ENCODE measurements at regions not wholly inside any gene's neighbourhood (a gene's known extent, or its start where the extent isn't known, plus 50 kb on each side); places are given as distances from the start of the nearest gene placed in this dataset.
"Not testable (repeated sequence)": the region's sequence is repeated elsewhere in the genome, so short reads cannot be mapped to it uniquely, and the experiment has no call there.

DNA sequence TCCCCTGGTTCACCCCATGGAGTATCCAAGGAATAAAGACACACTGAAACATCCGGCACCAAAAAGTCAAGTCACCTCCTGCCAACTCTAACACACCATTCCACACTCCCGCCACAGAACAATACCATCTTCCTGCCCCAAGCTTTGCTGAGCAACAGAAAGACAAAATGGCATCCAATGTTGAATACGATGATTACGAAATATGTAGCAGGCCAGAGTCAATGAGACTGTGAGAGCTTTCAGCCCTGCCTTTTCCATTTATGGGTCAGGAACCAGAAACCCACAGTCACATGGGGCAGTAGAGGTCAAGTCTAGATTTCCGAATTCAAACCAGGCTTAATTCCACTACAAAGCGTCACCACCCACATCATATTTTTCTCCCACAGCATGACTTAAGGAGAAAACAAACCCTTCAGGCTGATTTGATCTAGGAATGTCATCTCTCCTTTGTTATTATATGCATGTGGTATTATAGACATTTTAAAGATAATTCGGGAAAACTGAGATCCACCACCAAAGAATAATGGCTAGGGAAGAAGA lies 249.8 kb downstream of the SETD4 start:
- no peak for DNase-seq (ENCODE audit: low read depth in 2 of 2)

DNA sequence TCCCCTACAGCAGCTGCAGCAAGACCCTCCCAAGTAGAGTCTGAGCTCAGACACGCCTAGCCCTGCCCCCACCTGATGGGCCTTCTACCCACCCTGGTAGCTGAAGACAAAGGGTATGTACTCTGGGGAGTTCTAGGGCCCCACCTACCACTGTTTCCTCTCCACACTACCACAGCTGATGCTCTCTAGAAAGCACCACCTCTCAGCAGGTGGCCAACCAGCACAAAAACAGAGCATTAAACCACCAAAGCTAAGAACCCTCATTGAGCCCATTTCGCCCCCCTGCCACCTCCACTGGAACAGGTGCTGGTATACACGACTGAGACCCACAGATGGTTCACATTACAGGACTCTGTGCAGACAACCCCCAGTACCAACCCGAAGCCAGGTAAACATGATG lies 258.9 kb downstream of the SETD4 start:
- no peak for DNase-seq (ENCODE audit: low read depth in 2 of 2)

DNA sequence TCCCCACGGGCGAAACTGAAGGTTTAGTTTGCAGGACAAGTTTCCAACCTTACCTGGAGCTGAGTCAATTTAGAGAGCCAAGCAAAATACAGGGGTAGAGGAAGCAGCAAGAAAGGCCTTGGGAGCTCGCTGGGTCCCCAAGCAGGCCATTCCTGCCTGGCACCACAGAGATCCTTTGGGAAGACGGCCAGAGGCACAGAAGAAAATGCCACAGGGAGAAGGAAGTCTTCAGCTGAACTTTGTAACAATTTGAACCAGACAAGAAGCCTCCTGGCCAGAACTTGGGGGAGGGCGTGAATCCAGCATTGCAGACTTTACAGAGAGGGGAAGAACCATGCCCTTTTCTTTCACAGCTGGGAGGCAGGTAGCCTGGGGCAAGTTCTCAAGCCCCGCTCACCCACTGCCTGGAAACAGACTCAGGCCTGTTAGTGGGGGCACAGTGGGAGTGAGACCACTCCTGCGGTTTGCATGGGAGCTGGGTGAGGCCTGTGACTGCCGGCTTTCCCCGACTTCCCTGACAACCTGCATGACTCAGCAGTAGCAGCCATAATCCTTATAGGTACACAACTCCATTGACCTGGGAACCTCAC lies 259.4 kb downstream of the SETD4 start:
- not testable (repeated sequence) for DNase-seq (ENCODE audit: low read depth in 2 of 2)

DNA sequence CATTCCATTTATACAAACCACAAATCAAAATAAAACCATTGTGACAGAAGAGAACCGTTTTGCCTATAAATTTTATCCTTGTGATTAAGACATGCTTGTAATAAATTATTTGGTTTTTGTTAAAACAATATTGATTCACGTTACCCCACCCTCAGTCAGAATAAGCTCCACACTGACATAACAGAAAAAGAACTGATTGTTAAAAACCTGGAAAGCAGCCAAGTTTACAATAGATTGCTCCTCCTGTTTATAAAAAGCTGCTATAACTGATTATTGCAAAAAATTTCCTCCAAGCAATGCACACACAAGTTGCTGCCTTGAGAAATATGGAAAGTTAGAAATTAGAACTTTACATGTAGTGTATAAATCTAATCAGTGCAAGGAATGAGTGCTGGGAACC lies 263.5 kb downstream of the SETD4 start:
- no peak for DNase-seq (ENCODE audit: low read depth in 2 of 2)

DNA sequence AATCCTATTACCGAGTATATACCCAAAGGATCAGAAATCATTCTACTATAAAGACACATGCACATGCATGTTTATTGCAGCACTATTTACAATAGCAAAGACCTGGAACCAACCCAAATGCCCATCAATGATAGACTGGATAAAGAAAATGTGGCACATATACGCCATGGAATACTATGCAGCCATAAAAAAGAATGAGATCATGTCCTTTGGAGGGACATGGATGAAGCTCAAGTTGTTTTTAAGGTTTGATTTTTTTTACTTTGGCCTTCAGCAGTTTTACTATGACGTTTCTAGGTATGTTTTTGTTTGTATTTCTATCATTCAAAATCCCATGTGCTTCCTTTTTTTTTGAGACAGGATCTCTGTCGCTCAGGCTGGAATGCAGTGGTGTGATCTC lies 265.8 kb downstream of the SETD4 start:
- DNase-seq (ENCODE audit: low read depth in 2 of 2): not testable (repeated sequence)

DNA sequence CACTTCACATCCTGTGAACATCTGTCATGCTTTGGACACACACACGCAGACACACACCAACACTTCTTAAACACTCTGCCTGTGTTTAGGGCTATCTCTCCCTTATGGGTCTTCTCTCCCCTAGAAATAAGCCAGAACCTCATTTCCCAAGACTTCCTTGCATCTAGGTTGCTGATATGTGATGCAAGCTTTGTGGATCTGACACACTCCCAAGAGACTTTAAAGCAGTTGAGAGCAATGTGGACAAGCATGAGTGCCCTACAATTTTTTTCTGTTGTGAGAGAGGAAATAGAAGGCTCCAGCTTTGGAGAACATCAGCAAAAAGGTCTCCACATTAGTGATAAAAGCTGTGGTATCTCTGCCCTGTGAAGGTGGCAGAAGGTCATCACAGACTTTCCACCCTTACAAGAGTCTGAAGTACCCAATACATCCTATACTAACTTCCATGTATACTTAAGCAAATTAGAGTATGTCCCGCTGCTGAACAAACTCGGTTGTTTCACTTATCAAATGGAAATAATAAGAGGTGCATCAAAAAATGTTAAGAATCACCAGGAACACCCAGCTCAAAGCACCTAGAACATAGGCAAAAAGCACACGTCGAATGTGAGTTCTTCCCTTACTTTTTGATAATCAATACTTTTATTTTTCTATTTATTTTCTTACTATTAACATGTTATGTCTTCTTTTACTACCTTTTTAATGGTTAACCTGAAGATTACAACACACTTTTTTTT lies 267.6 kb downstream of the SETD4 start:
- DNase-seq (ENCODE audit: low read depth in 2 of 2): no peak

- no peak for DNase-seq (ENCODE audit: low read depth in 2 of 2)
These were observed 268.6 kb downstream of the SETD4 start for GRCh38 chr21:35791541-35792325.

DNA sequence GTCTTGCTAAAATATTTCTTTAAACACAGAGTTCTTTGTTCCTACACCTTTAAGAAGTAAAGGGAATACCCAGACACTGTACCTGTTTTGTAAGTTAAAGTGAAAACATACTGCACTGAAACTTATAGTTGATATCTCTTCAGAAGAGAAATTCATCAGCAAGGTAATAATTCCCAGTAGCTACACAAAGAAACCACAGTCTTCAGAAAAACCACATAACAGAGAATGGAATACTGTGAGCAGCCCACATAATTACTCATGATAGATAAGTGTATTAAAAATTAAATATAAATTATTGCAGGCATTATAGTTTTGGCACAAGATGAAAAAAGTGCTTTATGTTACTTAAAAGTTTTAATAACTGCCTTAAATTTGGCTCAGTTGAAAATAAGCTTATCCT lies 276.6 kb downstream of the SETD4 start:
- DNase-seq (ENCODE audit: low read depth in 2 of 2): no peak

GRCh38 chr21:35782667-35783066 lies 277.7 kb downstream of the SETD4 start:
- DNase-seq (ENCODE audit: low read depth in 2 of 2): no peak

DNA sequence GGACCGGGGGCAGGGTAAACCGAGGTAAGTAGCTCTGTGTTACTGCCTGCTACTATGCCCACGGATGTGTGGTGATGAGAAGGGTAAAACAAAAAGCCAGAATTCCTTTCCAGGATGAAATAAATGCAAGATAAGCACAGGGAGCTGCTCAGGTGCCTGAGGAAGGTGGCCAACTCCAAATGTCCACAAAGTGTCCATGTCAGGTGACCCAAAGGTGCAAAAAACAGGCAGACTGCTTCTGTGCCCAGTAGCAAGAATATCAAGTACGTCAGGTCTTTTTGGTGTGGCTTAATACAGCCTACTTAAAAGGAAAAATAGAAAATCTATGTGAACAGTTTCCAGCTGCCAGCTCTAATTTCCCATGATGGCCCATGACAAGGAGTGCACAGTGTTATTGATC lies 279.3 kb downstream of the SETD4 start:
- DNase-seq (ENCODE audit: low read depth in 2 of 2): no peak

- DNase-seq (ENCODE audit: low read depth in 2 of 2): no peak
These were observed 280.4 kb downstream of the SETD4 start for GRCh38 chr21:35779690-35780570.

DNA sequence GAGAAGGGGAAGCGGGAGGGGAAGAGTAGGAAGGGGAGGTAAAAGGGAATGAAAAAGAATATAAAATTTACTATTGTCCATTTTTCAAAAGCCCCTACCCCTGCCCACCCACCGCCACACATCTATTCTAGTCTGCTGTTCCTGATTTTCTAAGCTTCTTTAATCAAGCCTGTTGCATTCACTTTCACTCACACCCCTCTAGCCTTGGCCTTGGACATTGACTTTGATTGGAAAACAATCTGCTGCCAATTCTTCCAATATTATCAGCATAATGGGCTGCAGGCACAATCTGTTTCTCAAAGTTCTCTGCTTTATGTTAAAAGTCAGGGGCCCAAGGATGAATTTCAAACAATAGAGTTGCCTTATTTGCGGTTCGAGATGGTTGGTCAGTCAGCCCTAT lies 281.2 kb downstream of the SETD4 start:
- no peak for DNase-seq (ENCODE audit: low read depth in 2 of 2)

- DNase-seq (ENCODE audit: low read depth in 2 of 2): no peak
These were observed 283.2 kb downstream of the SETD4 start for GRCh38 chr21:35777081-35777480.

DNA sequence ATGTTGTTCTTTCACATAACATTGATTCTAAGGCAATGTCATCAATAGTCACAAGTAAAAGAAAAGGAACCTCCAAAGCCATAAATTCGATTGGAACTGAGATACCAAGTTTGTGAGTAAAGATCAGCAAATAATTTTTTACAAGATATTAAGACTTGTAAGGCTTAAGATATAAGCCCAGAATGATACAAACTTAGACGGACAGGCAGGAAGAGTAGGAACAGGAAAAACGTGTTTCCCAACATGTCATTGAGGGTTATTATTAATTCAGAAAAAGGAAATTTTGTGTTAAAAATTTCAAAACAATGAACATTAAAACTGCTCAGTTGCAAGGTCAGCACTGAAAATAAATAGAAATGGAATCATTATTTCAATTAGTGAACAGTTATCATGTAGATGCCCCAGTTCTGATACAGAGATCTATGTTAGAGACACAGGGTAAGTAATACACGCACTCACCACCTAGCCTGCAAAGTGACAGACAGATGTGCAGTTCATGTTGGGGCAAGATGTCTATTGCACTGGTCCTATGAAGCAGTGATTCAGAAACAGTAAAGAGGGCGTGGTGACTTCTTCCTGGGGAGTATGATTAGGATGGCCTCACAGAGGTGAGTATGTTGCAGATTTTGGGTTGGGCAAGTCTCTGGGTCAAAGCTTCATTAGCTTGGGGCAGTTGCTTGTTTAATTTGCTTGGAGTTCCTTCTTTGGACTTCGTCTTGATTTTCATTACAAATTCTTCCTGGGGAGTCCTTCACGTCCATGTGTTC lies 284.4 kb downstream of the SETD4 start:
- DNase-seq (ENCODE audit: low read depth in 2 of 2): no peak

GRCh38 chr21:35770101-35770945 lies 290.0 kb downstream of the SETD4 start:
- no peak for DNase-seq (ENCODE audit: low read depth in 2 of 2)

- no peak for DNase-seq (ENCODE audit: low read depth in 2 of 2)
These were observed 292.1 kb downstream of the SETD4 start for GRCh38 chr21:35768187-35768586.

GRCh38 chr21:35764586-35764985 lies 295.7 kb downstream of the SETD4 start:
- no peak for DNase-seq (ENCODE audit: low read depth in 2 of 2)

GRCh38 chr21:35764077-35764476 lies 296.2 kb downstream of the SETD4 start:
- DNase-seq (ENCODE audit: low read depth in 2 of 2): no peak

- no peak for DNase-seq (ENCODE audit: low read depth in 2 of 2)
These were observed 305.7 kb downstream of the SETD4 start for GRCh38 chr21:35754583-35754982.

DNA sequence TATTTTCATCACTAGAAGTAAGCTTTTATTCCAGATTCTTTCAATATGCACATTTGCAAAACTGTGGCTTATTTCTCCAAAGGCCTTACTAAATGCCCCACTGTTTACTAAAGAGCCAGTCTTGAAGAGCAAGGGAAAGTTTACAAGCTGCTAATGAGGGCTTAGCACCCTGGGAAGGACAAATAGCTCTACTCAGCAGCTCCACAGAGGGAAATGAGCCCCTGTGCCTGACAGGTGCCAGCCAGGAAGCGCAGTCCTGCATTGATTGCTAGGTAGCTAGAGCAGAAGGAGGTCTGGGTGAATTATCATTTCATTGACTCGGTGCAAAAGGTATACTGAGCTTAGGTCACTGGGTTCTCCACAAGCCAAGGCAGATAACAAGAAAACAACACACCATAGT lies 307.0 kb downstream of the SETD4 start:
- DNase-seq (ENCODE audit: low read depth in 2 of 2): no peak
